Keratinocyte (primary cell): ENCODE measurements at regions not wholly inside any gene's neighbourhood (a gene's known extent, or its start where the extent isn't known, plus 50 kb on each side); places are given as distances from the start of the nearest gene placed in this dataset.

Experiments
- DNase-seq: peaks from one replicate; pipeline ENCODE4 v3.0.0-alpha.2; 2011; ENCODE audit warnings: low read depth, missing footprints, low spot score
- FAIRE-seq: peaks from 2 replicates; lab custom pipeline; 2011; peaks lifted over from hg19 to GRCh38; lab: Jason Lieb, UNC
- H2AFZ ChIP-seq: 2 replicates; pipeline ENCODE4 v1.6.0; 2012; ENCODE audit warnings: low read length, control low read depth, inconsistent platforms; ENCODE audit not compliant: control insufficient read depth
- H3K27ac ChIP-seq: 2 replicates; pipeline ENCODE4 v1.5.1; 2011; ENCODE audit warnings: low read length; ENCODE audit not compliant: control insufficient read depth, insufficient read depth
- H3K27me3 ChIP-seq: 3 replicates; pipeline ENCODE4 v1.6.0; 2011; ENCODE audit warnings: low read length; ENCODE audit not compliant: control insufficient read depth, insufficient read depth; ENCODE audit errors: extremely low read depth
- H3K36me3 ChIP-seq, 2 experiments: 2 replicates in 1 of 2; 3 replicates in 1 of 2; pipeline ENCODE4 v1.5.1; 2011; ENCODE audit warnings: low read length in 2 of 2, mild to moderate bottlenecking in 1 of 2; ENCODE audit not compliant: control insufficient read depth in 2 of 2, insufficient read depth in 2 of 2; ENCODE audit errors: extremely low read depth in 1 of 2
- H3K4me1 ChIP-seq: 3 replicates; pipeline ENCODE4 v1.5.1; 2011; ENCODE audit warnings: low read length; ENCODE audit not compliant: control insufficient read depth, insufficient read depth; ENCODE audit errors: extremely low read depth
- H3K4me2 ChIP-seq: 3 replicates; pipeline ENCODE4 v1.6.0; 2011; ENCODE audit warnings: low read depth, low read length; ENCODE audit not compliant: control insufficient read depth, insufficient read depth; ENCODE audit errors: extremely low read depth
- H3K4me3 ChIP-seq, 3 experiments: fragments of 200-600 bp in 1 of 3; sonication (generic) in 1 of 3; 2 replicates in 2 of 3; 3 replicates in 1 of 3; pipeline ENCODE4 v1.5.1; 2011 to 2016; ENCODE audit warnings: low read length in 3 of 3, mild to moderate bottlenecking in 3 of 3, control low read depth in 2 of 3, inconsistent platforms in 1 of 3, low read depth in 1 of 3, mixed read lengths in 1 of 3, mixed run types in 1 of 3, moderate library complexity in 1 of 3; ENCODE audit not compliant: control insufficient read depth in 2 of 3, insufficient read depth in 2 of 3; ENCODE audit errors: extremely low read depth in 1 of 3
- H3K79me2 ChIP-seq: 2 replicates; pipeline ENCODE4 v1.6.0; 2012; ENCODE audit warnings: low read length; ENCODE audit not compliant: control insufficient read depth, insufficient read depth
- H3K9ac ChIP-seq: 3 replicates; pipeline ENCODE4 v1.6.0; 2011; ENCODE audit warnings: low read length; ENCODE audit not compliant: control insufficient read depth, insufficient read depth; ENCODE audit errors: extremely low read depth
- H3K9me1 ChIP-seq: 3 replicates; pipeline ENCODE4 v1.6.0; 2011; ENCODE audit warnings: low read length; ENCODE audit not compliant: control insufficient read depth, insufficient read depth; ENCODE audit errors: extremely low read depth
- H3K9me3 ChIP-seq: 2 replicates; pipeline ENCODE4 v1.5.1; 2012; ENCODE audit warnings: low read depth, low read length; ENCODE audit not compliant: control insufficient read depth
- H4K20me1 ChIP-seq: 3 replicates; pipeline ENCODE4 v1.6.0; 2011; ENCODE audit warnings: low read length; ENCODE audit not compliant: control insufficient read depth, insufficient read depth; ENCODE audit errors: extremely low read depth
- EZH2 ChIP-seq: IDR thresholded peaks from one replicate; pipeline ENCODE4 v1.6.1; 2012; ENCODE audit warnings: inconsistent platforms, mild to moderate bottlenecking, low read length, moderate library complexity
- dilution Hi-C: fragments of 300-500 bp; cut with MboI; formaldehyde crosslinking; loops from one replicate; pipeline ENCODE4 v1.7.0; 2020; ENCODE audit warnings: low sequenced_read_pairs; ENCODE audit not compliant: extremely low pct_ligation_motif_present
- TF ChIP-seq, protein P1 (sequence below), 3 experiments: IDR thresholded peaks in 1 of 3; conservative IDR thresholded peaks in 1 of 3; optimal IDR thresholded peaks in 1 of 3; 2 replicates in 2 of 3; 3 replicates in 1 of 3; pipeline versions ENCODE3 to v1.5.1; 2011; ENCODE audit warnings: low read length in 3 of 3, mild to moderate bottlenecking in 3 of 3, moderate library complexity in 2 of 3, control low read depth in 1 of 3, inconsistent platforms in 1 of 3; ENCODE audit not compliant: insufficient read depth in 2 of 3; ENCODE audit errors: extremely low read depth in 1 of 3

DNA sequence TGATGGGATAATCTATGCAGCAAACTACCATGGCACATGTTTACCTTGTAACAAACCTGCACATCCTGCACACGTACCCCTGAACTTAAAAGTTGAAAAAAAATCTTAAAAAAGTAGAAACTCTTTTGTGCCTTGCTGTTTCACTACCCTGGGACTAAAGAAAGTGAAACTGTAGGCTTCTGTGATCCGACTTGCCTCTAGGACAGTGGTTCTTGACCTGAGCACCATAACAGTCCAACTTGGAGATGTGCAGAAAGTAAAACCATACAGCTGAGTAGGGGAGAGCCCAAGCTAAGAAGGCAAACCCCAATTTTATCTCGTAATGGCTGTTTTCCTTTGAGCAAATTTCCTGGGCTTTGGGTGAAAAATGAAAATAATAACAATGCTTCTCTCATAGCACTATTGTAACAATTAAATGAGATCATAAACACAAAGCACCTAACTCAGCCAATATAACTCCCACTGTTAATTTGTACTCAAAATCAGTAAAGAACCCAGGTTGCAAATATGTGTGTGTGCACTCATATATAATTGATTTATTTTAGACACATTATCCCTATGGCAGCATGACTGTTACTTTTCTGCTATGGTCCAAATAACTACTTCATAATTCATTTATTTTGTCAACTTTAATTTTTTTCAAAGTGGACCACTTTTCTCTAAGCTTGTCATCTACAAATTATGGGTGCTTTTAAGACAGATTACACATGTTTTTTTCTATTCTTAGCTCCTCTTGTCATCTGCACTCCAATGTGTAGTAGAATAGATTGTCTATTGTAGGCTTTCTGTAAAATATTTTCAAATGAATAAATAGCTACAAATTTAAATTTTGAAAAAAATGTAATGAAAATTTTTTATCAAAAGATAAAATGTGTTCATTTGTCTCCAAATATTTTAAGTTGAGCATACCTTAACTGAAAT lies 334.9 kb downstream of the BTG1 start:
- no peak overlapping the region for H3K4me2 ChIP-seq
- H3K36me3 ChIP-seq = no peaks in the 10 kb centered on the region
- TF ChIP-seq, protein P1, sequence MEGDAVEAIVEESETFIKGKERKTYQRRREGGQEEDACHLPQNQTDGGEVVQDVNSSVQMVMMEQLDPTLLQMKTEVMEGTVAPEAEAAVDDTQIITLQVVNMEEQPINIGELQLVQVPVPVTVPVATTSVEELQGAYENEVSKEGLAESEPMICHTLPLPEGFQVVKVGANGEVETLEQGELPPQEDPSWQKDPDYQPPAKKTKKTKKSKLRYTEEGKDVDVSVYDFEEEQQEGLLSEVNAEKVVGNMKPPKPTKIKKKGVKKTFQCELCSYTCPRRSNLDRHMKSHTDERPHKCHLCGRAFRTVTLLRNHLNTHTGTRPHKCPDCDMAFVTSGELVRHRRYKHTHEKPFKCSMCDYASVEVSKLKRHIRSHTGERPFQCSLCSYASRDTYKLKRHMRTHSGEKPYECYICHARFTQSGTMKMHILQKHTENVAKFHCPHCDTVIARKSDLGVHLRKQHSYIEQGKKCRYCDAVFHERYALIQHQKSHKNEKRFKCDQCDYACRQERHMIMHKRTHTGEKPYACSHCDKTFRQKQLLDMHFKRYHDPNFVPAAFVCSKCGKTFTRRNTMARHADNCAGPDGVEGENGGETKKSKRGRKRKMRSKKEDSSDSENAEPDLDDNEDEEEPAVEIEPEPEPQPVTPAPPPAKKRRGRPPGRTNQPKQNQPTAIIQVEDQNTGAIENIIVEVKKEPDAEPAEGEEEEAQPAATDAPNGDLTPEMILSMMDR (optimal IDR thresholded peaks at IDR 0.05 in 1 of 3, IDR thresholded peaks at IDR 0.05 in 1 of 3, conservative IDR thresholded peaks at IDR 0.05 in 1 of 3; ENCODE audit: extremely low read depth in 1 of 3, insufficient read depth in 2 of 3, low read length in 3 of 3) = no peak
- TF ChIP-seq EZH2 = no peak
- no peak overlapping the region for H3K4me3 ChIP-seq
- H3K4me1 ChIP-seq = no peaks in the 10 kb centered on the region
- no peaks in the 10 kb centered on the region for H4K20me1 ChIP-seq
- FAIRE-seq (no peak), DNase-seq (no peak)
- H3K9me3 ChIP-seq = no peaks in the 10 kb centered on the region
- no peak overlapping the region for H3K9ac ChIP-seq
- no peak overlapping the region for H3K27ac ChIP-seq
- dilution Hi-C loops = no loop called here
- H3K27me3 ChIP-seq = no peaks in the 10 kb centered on the region
- H3K79me2 ChIP-seq = no peaks in the 10 kb centered on the region
- no peak overlapping the region for H2AFZ ChIP-seq
- H3K9me1 ChIP-seq = no peaks in the 10 kb centered on the region

DNA sequence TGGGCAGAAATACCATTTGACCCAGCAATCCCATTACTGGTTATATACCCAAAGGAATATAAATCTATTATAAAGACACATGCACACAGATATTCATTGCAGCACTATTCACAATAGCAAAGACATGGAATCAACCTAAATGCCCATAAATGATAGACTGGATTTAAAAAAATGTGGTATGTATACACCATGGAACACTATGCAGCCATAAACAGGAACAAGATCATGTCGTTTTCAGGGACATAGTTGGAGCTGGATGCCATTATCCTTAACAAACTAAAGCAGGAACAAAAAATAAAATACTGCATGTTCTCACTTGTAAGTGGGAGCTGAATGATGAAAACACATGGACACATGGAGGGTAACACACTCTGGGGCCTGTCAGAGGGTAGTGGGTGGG lies 335.6 kb downstream of the BTG1 start:
- no peak overlapping the region for H3K4me3 ChIP-seq
- H2AFZ ChIP-seq = no peak overlapping the region
- DNase-seq (no peak), FAIRE-seq (no peak)
- TF ChIP-seq, protein P1 (optimal IDR thresholded peaks at IDR 0.05 in 1 of 3, IDR thresholded peaks at IDR 0.05 in 1 of 3, conservative IDR thresholded peaks at IDR 0.05 in 1 of 3; ENCODE audit: extremely low read depth in 1 of 3, insufficient read depth in 2 of 3, low read length in 3 of 3) = no peak
- no peak for TF ChIP-seq EZH2
- H3K36me3 ChIP-seq = no peaks in the 10 kb centered on the region
- no peaks in the 10 kb centered on the region for H3K9me1 ChIP-seq
- no peaks in the 10 kb centered on the region for H3K4me1 ChIP-seq
- dilution Hi-C loops = no loop called here
- no peaks in the 10 kb centered on the region for H3K79me2 ChIP-seq
- no peaks in the 10 kb centered on the region for H3K27me3 ChIP-seq
- no peak overlapping the region for H3K4me2 ChIP-seq
- H4K20me1 ChIP-seq = no peaks in the 10 kb centered on the region
- H3K9ac ChIP-seq = no peak overlapping the region
- no peak overlapping the region for H3K27ac ChIP-seq
- H3K9me3 ChIP-seq = no peaks in the 10 kb centered on the region
